SK-N-MC (cell line): ENCODE measurements at regions not wholly inside any gene's neighbourhood (a gene's known extent, or its start where the extent isn't known, plus 50 kb on each side); places are given as distances from the start of the nearest gene placed in this dataset.
A peak's percentile ranks its signal among the peaks of the same experiment; 100 is the strongest.

ENCODE experiments used
- DNase-seq: peaks from one replicate; pipeline ENCODE4 v3.0.0-alpha.2; 2011; ENCODE audit warnings: low read depth, low spot score
- H3K27ac ChIP-seq: fragments of 200-600 bp; sonication (generic); 2 replicates; pipeline ENCODE4 v1.5.1; 2016; ENCODE audit warnings: mixed run types
- H3K36me3 ChIP-seq: fragments of 200-600 bp; sonication (generic); 2 replicates; pipeline ENCODE4 v1.6.1; 2017; ENCODE audit warnings: antibody characterized with exemption, low read length, mixed read lengths; ENCODE audit not compliant: insufficient read depth
- H3K4me3 ChIP-seq: fragments of 200-600 bp; sonication (generic); 2 replicates; pipeline ENCODE4 v1.5.1; 2016
- H3K9ac ChIP-seq: fragments of 200-600 bp; sonication (generic); 2 replicates; pipeline ENCODE4 v1.8.0; 2017; ENCODE audit warnings: mixed run types, mixed read lengths; ENCODE audit not compliant: insufficient read length
- H3K9me3 ChIP-seq: fragments of 200-600 bp; sonication (generic); 2 replicates; pipeline ENCODE4 v1.6.1; 2017; ENCODE audit warnings: low read depth, mild to moderate bottlenecking, antibody characterized with exemption, low read length, moderate library complexity, mixed read lengths
- EZH2 ChIP-seq: fragments of 200-600 bp; sonication (generic); IDR thresholded peaks from one replicate; pipeline ENCODE4 v1.6.1; 2017; ENCODE audit warnings: antibody characterized with exemption
- FOXP2 ChIP-seq: optimal IDR thresholded peaks from 2 replicates; pipeline ENCODE3; 2011; ENCODE audit warnings: mild to moderate bottlenecking, moderate library complexity; ENCODE audit not compliant: insufficient read depth; ENCODE audit errors: extremely low read length, control extremely low read depth
- POLR2AphosphoS5 ChIP-seq: IDR thresholded peaks from 2 replicates; pipeline ENCODE4 v1.6.1; 2012; ENCODE audit warnings: mild to moderate bottlenecking, low read depth, low read length, borderline replicate concordance

DNA sequence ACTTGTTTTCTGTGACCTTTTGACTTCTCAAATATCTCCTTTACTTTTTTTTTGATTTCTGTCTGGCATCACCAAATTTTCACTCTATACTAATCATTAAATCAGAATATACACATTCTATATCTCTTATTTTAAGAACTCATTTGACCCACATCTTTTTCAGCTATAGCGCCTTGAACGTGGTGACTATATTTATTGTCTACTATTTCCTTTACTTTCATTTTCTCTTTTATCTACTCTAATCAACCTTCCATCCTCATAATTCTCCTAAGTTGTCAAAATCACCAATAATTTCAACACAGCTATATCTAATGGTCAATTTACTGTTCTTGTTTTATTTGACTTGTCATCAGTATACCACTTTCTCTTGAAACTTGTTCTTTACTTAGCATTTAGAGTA is 119.0 kb upstream of the CBLB start:
- H3K4me3 ChIP-seq = no peak overlapping the region
- peaks cover 6% of the 10 kb centered on the region; the same call in 1 of the 2 replicates for H3K9me3 ChIP-seq
- TF ChIP-seq EZH2 (no peak), FOXP2 (no peak), POLR2AphosphoS5 (no peak)
- no peak overlapping the region for H3K9ac ChIP-seq
- H3K27ac ChIP-seq = no peak overlapping the region
- no peaks in the 10 kb centered on the region for H3K36me3 ChIP-seq
- DNase-seq = no peak

DNA sequence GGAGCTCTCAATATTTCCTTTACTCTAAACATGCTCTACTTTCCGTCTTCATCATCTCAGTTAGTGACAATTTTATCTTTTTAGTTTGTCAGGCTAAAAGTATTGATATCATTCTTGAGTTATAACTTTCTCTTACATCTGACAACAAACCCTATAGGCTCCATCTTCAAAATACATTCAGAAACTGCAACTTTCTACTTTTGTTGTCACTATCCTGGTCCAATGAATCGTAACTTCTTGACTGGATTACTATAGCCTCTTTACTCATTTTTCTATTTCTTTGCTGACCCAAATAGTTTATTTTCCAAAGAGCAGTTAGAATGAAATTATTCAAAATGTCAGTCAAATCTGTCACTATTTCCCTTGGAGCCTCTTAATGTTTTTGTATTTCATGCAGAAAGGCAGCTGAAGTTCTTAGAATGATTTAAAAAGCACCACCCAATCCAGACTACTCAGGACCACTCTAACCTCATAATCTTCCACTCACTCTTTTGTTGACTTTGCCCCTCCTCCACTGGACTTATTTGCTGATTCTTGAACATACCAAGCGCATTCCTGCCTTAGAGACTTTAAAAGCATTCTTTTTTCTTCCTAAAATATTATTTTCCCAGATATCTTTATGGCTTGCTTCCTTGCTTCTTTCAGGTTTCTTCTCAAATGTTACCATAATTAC is 119.9 kb upstream of the CBLB start:
- TF ChIP-seq POLR2AphosphoS5 = no peak
- TF ChIP-seq FOXP2 = no peak
- TF ChIP-seq EZH2 = no peak
- Histone ChIP-seq H3K9me3 (peaks cover 2% of the 10 kb centered on the region; the same call in 1 of the 2 replicates), H3K9ac (no peak overlapping the region), H3K36me3 (no peaks in the 10 kb centered on the region), H3K4me3 (no peak overlapping the region), H3K27ac (no peak overlapping the region)
- no peak for DNase-seq

- H3K27ac ChIP-seq = no peak overlapping the region
- TF ChIP-seq POLR2AphosphoS5 (no peak), EZH2 (no peak), FOXP2 (no peak)
- H3K9me3 ChIP-seq = no peaks in the 10 kb centered on the region
- H3K9ac ChIP-seq = no peak overlapping the region
- H3K36me3 ChIP-seq = no peaks in the 10 kb centered on the region
- H3K4me3 ChIP-seq = no peak overlapping the region
- no peak for DNase-seq
Measured at GRCh38 chr3:105996781-105997180, 128.0 kb upstream of the CBLB start.

- H3K36me3 ChIP-seq = no peaks in the 10 kb centered on the region
- no peak overlapping the region for H3K9ac ChIP-seq
- no peak overlapping the region for H3K27ac ChIP-seq
- H3K4me3 ChIP-seq = no peak overlapping the region
- no peak for DNase-seq
- H3K9me3 ChIP-seq = no peaks in the 10 kb centered on the region
- TF ChIP-seq EZH2 (no peak), POLR2AphosphoS5 (no peak), FOXP2 (no peak)
Measured at GRCh38 chr3:105997466-105997799, 128.6 kb upstream of the CBLB start.

DNA sequence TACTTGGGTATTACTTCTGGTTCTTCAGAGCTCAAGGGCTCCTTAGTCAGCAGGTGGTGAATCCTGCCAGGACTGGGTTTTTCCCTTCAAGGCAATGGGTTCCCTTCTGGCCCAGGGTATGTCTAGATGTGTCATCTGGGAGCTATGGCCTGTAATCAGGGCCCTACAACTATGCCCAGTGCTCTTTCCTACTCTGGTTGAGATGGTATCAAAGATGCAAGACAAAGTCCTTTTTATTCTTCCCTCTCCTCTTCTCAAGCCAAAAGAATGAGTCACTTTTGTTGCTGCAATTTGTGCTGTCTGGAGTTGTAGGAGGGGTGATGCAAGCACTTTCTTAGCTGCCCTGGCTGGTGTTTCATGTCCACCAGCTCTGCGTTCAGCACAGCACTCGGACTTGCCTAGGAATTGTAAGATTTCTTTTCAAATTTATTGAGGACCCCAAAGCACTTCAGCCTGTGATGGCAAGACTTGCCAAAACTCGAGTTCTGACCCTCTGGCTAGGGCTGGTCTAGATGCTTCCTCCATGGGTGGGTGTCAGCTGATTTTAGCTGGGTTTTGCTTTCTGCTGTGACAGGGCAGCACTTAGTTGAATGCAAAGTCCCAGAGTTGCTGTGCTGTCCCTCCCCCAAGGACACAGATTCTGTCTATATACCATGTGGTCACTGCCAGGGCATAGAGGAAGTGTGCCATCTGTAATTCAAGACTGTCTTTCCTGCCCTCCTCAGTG is 129.2 kb upstream of the CBLB start:
- no peak overlapping the region for H3K4me3 ChIP-seq
- H3K27ac ChIP-seq = no peak overlapping the region
- H3K9ac ChIP-seq = no peak overlapping the region
- H3K36me3 ChIP-seq = no peaks in the 10 kb centered on the region
- H3K9me3 ChIP-seq = no peaks in the 10 kb centered on the region
- TF ChIP-seq EZH2 = no peak
- TF ChIP-seq POLR2AphosphoS5 = no peak
- TF ChIP-seq FOXP2 = no peak
- DNase-seq = no peak

DNA sequence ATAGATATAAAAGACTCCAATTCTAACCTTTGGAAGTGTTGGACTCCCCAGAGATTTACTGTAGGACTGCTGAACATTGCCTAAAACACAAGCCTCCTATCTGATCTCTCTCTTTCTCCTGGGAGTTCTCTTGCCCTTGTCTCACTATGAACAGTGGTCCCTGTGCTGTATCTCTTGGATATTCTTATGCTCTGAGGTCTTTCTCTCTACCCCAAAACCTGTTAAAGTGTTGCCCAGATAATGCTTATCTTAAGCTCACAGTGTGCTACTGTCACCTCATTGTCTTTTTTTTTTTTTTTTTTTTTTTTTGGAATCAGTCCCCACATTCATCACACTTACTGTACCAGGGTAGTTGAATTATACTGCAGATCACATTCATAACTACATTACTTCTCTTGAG is 131.0 kb upstream of the CBLB start:
- TF ChIP-seq EZH2 = no peak
- no peak for TF ChIP-seq POLR2AphosphoS5
- no peak for TF ChIP-seq FOXP2
- no peak overlapping the region for H3K4me3 ChIP-seq
- H3K9me3 ChIP-seq = no peaks in the 10 kb centered on the region
- H3K27ac ChIP-seq = no peak overlapping the region
- DNase-seq = no peak
- H3K9ac ChIP-seq = no peak overlapping the region
- H3K36me3 ChIP-seq = no peaks in the 10 kb centered on the region

GRCh38 chr3:106001923-106002322 is 133.1 kb upstream of the CBLB start:
- DNase-seq = no peak
- Histone ChIP-seq H3K9me3 (no peaks in the 10 kb centered on the region), H3K27ac (no peak overlapping the region), H3K36me3 (no peaks in the 10 kb centered on the region), H3K9ac (no peak overlapping the region), H3K4me3 (no peak overlapping the region)
- TF ChIP-seq POLR2AphosphoS5 (no peak), EZH2 (no peak), FOXP2 (no peak)

GRCh38 chr3:106004137-106004681 is 135.4 kb upstream of the CBLB start:
- H3K9ac ChIP-seq = peak overlapping the region; percentile 21
- H3K4me3 ChIP-seq = peak overlapping the region; percentile 71
- DNase-seq = peak; percentile 40
- no peaks in the 10 kb centered on the region for H3K9me3 ChIP-seq
- no peak for TF ChIP-seq FOXP2
- no peak for TF ChIP-seq EZH2
- TF ChIP-seq POLR2AphosphoS5 = peak; percentile 35; the same call in 1 of the 2 replicates
- H3K27ac ChIP-seq = peak overlapping the region; percentile 44; the same call in 1 of the 2 replicates
- no peaks in the 10 kb centered on the region for H3K36me3 ChIP-seq
